VCaP (cell line): ENCODE measurements at regions not wholly inside any gene's neighbourhood (a gene's known extent, or its start where the extent isn't known, plus 50 kb on each side); places are given as distances from the start of the nearest gene placed in this dataset.
"Not testable (repeated sequence)": the region's sequence is repeated elsewhere in the genome, so short reads cannot be mapped to it uniquely, and the experiment has no call there.

Experiments used
- H3K27ac ChIP-seq: fragments of 450-650 bp; 2 replicates; pipeline ENCODE4 v1.5.1; 2017
- TF ChIP-seq, protein P1 (sequence below): fragments of 450-650 bp; conservative IDR thresholded peaks from 2 replicates; pipeline ENCODE4 v1.5.1; 2017; ENCODE audit warnings: mild to moderate bottlenecking, moderate library complexity

DNA sequence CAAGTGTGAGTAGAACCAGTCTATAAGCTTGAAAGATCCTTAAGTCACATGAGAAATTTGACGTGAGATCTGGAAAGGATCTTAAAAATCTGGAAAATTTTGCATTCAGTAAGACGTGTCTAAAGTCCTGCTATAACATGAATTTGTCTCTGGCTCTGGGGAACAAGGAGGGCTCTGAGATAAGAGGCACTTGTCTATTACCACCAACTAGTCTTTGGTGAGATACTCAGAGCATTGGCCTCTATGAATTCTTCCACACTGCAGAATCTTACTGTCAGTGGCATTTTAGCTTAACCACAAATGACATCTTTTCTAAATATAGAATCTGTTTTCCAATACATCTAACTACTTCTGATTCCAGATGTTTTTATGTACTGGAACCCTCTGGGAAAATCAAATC, 1504.5 kb downstream of the DPP10 start:
- TF ChIP-seq, protein P1, sequence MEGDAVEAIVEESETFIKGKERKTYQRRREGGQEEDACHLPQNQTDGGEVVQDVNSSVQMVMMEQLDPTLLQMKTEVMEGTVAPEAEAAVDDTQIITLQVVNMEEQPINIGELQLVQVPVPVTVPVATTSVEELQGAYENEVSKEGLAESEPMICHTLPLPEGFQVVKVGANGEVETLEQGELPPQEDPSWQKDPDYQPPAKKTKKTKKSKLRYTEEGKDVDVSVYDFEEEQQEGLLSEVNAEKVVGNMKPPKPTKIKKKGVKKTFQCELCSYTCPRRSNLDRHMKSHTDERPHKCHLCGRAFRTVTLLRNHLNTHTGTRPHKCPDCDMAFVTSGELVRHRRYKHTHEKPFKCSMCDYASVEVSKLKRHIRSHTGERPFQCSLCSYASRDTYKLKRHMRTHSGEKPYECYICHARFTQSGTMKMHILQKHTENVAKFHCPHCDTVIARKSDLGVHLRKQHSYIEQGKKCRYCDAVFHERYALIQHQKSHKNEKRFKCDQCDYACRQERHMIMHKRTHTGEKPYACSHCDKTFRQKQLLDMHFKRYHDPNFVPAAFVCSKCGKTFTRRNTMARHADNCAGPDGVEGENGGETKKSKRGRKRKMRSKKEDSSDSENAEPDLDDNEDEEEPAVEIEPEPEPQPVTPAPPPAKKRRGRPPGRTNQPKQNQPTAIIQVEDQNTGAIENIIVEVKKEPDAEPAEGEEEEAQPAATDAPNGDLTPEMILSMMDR, result no peak

DNA sequence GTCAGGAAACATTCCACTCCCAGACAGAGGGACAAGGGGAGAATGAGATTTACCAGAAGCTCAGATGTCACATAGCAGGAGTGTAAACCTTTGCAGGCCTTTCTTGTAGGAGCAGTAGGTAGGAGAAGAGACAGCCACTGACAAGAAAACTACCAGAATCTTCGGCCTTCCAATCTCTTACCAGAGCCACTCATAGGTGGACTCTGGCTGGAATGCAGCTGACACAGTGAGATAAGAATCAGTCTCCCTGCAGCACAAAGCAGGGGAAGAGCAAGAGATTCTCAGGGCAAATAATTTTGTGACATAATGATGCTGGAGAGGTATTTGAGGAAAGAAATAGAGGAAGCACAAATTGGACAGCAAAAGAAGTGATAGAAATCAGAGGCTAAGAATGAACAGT, 1534.5 kb downstream of the DPP10 start:
- no peak overlapping the region for H3K27ac ChIP-seq
- TF ChIP-seq, protein P1, result no peak

More for the DNA sequence above, 1504.5 kb downstream of the DPP10 start:
- H3K27ac ChIP-seq, result no peak overlapping the region

DNA sequence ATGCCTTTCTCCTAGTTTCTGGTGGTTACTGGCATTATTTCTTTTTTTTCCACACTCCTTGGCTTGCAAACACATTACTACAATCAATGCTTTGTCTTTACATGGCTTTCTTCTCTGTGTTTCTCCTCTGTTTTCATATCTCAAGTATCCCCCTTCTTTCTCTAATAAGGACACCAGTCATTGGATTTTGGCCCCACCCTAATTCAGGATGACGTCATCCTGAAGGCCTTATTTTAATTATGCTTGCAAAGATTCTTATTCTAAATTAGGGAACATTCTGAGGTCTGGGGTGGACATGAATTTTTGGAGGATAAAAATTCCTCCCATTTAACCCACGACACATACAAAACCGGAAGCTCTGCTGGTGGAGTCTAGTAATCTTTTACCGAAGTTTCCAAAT, 1556.6 kb downstream of the DPP10 start:
- TF ChIP-seq, protein P1, result no peak
- no peak overlapping the region for H3K27ac ChIP-seq

DNA sequence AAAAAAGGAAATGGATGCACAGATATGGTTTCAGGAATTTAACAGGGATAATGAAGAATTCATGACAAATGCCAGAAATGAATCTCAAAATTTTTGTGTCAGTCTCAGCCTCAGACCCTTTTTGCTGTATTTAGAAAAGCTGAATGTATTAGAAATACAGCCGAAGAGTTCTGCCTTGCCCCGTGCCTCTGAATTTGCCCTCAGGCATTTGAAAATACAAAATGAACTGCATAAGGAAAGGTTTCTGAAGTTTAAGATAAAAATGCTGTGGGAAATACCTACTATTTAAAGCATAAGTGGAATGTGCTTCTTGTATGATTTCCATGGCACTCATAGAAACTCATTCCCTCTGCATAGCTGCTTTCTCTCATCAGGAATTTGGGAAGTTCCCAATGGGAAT, 1580.6 kb downstream of the DPP10 start:
- H3K27ac ChIP-seq, result no peak overlapping the region
- TF ChIP-seq, protein P1, result no peak

DNA sequence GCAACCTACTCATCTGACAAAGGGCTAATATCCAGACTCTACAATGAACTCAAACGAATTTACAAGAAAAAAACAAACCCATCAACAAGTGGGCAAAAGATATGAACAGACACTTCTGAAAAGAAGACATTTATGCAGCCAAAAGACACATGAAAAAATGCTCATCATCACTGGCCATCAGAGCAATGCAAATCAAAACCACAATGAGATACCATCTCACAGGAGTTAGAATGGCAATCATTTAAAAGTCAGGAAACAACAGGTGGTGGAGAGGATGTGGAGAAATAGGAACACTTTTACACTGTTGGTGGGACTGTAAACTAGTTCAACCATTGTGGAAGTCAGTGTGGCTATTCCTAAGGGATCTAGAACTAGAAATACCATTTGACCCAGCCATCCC, 1596.3 kb downstream of the DPP10 start:
- not testable (repeated sequence) for H3K27ac ChIP-seq

DNA sequence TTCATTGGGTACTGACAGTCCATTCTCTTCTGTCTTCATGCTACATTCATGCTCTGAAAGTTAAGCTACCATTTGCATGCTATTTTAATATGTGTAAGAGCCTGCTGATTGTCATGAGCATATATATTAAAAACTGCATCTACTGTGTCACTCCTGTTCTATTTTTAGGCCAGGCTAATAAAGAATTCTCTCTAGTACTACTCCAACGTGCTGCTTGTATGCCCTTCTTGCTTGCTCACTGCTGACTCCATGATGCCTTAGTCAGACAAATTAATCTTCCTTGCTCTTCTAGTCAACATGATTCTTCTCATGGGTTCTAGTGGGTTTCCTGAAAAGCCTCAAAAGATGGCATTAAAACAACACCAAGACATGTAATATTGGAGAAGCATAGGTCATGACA, 1600.1 kb downstream of the DPP10 start:
- TF ChIP-seq, protein P1, result no peak
- no peak overlapping the region for H3K27ac ChIP-seq

DNA sequence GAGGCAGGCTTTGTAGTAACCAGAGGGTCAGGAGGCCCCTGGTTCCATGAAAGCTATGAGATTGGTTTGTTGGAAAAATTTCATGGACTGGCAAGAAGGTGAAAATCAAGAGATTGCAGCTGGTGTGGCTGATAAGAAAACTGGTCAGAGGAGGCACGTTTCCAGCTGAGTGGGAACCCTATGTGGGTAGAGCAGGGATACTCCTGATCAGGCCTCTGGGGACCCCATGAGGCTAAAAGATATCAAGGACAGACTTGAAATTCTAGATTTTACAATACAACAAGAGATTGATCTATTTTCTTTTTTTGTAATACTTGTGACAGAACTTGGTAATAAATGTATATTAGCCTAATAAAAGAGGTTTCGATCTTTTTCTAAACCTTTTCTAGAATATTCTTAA, 1615.1 kb downstream of the DPP10 start:
- no peak overlapping the region for H3K27ac ChIP-seq
- TF ChIP-seq, protein P1, result no peak

DNA sequence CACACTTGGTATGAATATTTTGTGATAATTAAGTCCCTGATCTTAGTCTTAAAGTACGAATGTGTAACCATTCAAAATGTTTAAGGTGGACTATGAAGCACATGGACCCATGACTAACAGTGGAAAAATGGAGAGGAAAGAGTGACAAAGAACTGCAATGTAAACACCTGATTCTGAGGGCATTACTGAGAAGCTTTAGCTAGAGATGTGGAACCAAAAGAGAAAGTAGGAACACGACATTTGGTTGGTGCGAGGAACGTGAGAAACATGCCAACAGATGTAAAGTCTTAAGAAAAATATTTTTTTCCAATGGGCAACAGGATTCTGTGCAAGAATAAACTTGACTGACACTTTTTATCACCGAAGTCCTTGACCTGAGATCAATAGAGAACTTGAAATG, 1618.6 kb downstream of the DPP10 start:
- no peak overlapping the region for H3K27ac ChIP-seq
- TF ChIP-seq, protein P1, result no peak
